Endothelial cell (in vitro differentiated cells): ENCODE measurements at regions not wholly inside any gene's neighbourhood (a gene's known extent, or its start where the extent isn't known, plus 50 kb on each side); places are given as distances from the start of the nearest gene placed in this dataset.

ENCODE experiments used
- DNase-seq: peaks from one replicate; pipeline ENCODE4 v3.0.0; 2021; ENCODE audit warnings: low spot score
- H3K27ac Mint-ChIP-seq: one replicate; pipeline ENCODE4 v1.8.0; 2021; ENCODE audit warnings: mixed read lengths, inconsistent platforms; ENCODE audit not compliant: unreplicated experiment
- H3K27me3 Mint-ChIP-seq: one replicate; pipeline ENCODE4 v1.8.0; 2021; ENCODE audit warnings: mild to moderate bottlenecking, moderate library complexity, mixed read lengths, inconsistent platforms; ENCODE audit not compliant: unreplicated experiment
- H3K36me3 Mint-ChIP-seq: one replicate; pipeline ENCODE4 v1.8.0; 2021; ENCODE audit warnings: mild to moderate bottlenecking, low read depth, mixed read lengths, inconsistent platforms; ENCODE audit not compliant: unreplicated experiment
- H3K4me1 Mint-ChIP-seq: one replicate; pipeline ENCODE4 v1.8.0; 2021; ENCODE audit warnings: mild to moderate bottlenecking, mixed read lengths, inconsistent platforms; ENCODE audit not compliant: unreplicated experiment
- H3K4me3 Mint-ChIP-seq: one replicate; pipeline ENCODE4 v1.8.0; 2021; ENCODE audit warnings: mild to moderate bottlenecking, mixed read lengths, inconsistent platforms; ENCODE audit not compliant: unreplicated experiment
- H3K9me3 Mint-ChIP-seq: one replicate; pipeline ENCODE4 v1.8.0; 2021; ENCODE audit warnings: mixed read lengths, inconsistent platforms; ENCODE audit not compliant: unreplicated experiment
- TF ChIP-seq, protein P1 (sequence below): fragments of 200-600 bp; sonication (generic); IDR thresholded peaks from one replicate; pipeline ENCODE4 v1.5.0; 2021; ENCODE audit warnings: antibody characterized with exemption; ENCODE audit not compliant: unreplicated experiment

DNA sequence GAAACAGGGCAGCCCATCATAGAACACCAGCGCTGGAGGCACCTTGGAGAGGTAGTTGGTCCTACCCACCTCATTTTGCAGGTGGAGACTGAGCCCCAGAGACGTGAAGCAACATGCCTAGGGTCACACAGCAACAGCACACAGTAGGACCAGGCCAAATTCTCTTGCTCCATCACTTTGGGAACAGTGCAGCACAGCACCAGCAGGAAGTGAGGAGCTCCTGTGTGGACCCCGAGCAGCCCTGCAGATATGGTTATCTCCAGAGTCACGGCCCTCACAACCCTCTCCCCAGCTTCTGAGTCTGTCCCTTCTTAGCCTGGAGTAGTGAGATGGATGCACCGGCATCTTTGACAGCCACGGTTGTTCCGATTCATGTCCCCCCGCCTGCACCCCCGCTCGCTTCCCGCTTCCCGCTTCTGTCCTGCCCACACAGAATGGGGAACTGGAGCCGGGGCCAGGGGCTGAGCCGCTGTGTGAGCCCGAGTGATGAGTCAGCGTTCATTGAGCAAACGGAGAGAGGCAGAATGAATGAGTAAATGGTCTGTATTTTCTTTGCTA is 72.6 kb upstream of the DUSP22 start:
- H3K27ac Mint-ChIP-seq: no peak overlapping the region
- H3K4me3 Mint-ChIP-seq: no peak overlapping the region
- no peaks in the 10 kb centered on the region for H3K36me3 Mint-ChIP-seq
- DNase-seq: no peak
- TF ChIP-seq, protein P1, sequence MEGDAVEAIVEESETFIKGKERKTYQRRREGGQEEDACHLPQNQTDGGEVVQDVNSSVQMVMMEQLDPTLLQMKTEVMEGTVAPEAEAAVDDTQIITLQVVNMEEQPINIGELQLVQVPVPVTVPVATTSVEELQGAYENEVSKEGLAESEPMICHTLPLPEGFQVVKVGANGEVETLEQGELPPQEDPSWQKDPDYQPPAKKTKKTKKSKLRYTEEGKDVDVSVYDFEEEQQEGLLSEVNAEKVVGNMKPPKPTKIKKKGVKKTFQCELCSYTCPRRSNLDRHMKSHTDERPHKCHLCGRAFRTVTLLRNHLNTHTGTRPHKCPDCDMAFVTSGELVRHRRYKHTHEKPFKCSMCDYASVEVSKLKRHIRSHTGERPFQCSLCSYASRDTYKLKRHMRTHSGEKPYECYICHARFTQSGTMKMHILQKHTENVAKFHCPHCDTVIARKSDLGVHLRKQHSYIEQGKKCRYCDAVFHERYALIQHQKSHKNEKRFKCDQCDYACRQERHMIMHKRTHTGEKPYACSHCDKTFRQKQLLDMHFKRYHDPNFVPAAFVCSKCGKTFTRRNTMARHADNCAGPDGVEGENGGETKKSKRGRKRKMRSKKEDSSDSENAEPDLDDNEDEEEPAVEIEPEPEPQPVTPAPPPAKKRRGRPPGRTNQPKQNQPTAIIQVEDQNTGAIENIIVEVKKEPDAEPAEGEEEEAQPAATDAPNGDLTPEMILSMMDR: no peak
- no peaks in the 10 kb centered on the region for H3K9me3 Mint-ChIP-seq
- peaks cover 4% of the 10 kb centered on the region for H3K4me1 Mint-ChIP-seq
- H3K27me3 Mint-ChIP-seq: peaks cover 6% of the 10 kb centered on the region

DNA sequence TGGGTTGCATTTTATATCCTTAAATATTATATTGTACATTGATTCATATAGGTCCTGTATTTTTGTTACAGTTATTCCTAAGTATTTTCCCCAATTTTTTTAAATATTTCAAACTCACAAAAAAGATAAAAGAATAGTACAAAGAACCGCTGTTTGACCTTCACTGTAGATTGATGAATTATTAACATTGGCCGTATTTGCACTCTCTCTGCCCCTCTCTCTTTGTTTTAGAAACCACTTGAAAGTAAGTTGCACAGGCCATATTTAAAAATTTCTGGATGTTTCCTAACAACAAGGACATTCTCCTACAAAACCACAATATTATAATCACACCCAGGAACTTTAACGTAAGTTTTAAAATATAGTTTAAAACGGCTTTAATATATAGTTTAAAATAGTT is 72.0 kb upstream of the DUSP22 start:
- TF ChIP-seq, protein P1: no peak
- Mint-ChIP-seq H3K4me3 (no peak overlapping the region), H3K36me3 (no peaks in the 10 kb centered on the region), H3K4me1 (peaks cover 10% of the 10 kb centered on the region), H3K9me3 (no peaks in the 10 kb centered on the region), H3K27me3 (peaks cover 5% of the 10 kb centered on the region), H3K27ac (no peak overlapping the region)
- no peak for DNase-seq

DNA sequence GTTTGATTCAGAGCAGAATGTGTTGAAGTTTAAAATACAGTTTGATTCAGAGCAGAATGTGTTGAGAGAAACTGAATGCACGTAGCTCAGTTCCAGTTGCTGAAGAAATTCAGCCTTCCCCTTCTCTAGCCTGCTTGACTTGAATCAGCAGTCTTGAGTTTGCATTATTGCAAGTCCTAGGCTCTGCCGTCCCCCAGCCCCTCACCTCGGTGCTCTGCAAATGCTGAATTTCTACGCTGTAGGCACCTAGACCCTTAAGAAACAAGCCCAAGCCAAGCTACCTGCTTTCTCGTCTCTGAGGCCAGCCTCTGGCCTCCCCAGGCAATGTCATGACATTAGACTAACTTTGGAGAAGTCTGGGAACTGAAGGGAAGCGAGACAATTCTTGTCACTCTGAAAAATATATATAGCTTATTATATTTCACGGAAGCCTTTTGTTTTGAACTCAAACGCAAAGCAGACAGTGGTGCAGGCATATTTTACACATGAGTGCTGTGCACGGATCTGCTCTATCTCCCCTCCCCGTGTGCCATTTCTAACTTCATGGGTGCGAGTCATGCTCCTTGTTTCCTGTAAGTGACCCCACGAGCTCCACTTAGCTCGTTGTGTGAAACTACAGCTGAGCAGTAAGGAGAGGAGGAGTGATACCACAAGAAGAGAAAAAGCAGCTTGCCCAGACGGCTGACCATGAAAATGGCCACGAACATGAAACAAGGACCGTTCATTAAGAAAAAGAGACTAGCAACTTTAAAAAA is 71.4 kb upstream of the DUSP22 start:
- DNase-seq: no peak
- Mint-ChIP-seq H3K4me3 (no peak overlapping the region), H3K9me3 (no peaks in the 10 kb centered on the region), H3K27me3 (peaks cover 5% of the 10 kb centered on the region), H3K4me1 (peaks cover 11% of the 10 kb centered on the region), H3K36me3 (no peaks in the 10 kb centered on the region), H3K27ac (no peak overlapping the region)
- TF ChIP-seq, protein P1: no peak

DNA sequence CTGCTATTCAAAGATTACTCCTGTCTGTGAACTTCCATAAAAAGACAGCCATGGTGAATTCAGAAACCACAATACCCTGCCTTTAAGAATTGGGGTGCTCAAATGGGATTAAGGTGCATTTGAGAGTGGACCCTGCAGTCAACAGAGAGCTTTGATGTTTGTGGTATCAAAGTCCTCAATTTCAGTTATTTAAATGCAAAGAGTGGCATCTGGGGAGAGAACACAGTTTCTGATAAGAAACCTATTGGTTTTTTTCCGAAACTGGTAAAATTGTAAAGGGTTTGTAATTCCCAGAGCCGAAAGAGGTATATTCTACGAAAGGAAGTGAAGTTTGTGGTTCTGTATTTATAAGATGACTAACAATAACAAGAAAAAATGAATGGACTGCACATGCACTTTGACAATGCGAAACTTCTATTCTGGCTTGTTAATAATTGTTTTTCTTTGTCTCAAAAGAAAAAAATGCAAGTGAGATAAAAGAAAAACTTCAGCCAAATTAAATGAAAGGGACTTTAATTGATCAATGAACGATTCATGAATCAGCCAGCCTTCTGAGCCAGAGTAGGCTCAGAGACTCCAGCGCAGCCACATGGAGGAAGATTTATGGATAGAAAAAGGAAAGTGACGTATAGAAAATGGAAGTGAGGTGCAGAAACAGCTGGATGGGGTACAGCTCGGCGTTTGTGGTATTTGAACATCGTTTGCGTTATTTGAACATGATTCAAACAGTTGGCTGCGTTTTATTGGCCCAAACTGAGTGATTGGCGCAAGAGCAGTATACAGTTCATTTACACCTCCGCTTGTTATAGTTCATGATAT is 70.5 kb upstream of the DUSP22 start:
- H3K4me3 Mint-ChIP-seq: no peak overlapping the region
- TF ChIP-seq, protein P1: no peak
- no peak for DNase-seq
- H3K27ac Mint-ChIP-seq: no peak overlapping the region
- H3K4me1 Mint-ChIP-seq: peaks cover 11% of the 10 kb centered on the region
- H3K27me3 Mint-ChIP-seq: peaks cover 5% of the 10 kb centered on the region
- no peaks in the 10 kb centered on the region for H3K9me3 Mint-ChIP-seq
- H3K36me3 Mint-ChIP-seq: no peaks in the 10 kb centered on the region
